Activated T-cell treated with anti-CD3 and anti-CD28 coated beads, Interleukin-2, amount 50 U/mL, for 48 hours (primary cell): ENCODE measurements at regions not wholly inside any gene's neighbourhood (a gene's known extent, or its start where the extent isn't known, plus 50 kb on each side); places are given as distances from the start of the nearest gene placed in this dataset.

ENCODE experiments used
- DNase-seq, 2 experiments: peaks; one replicate each; pipeline ENCODE4 v3.0.0-alpha.2; 2020

- no peak for DNase-seq
Measured at GRCh38 chr4:31068257-31069075, 348.3 kb downstream of the PCDH7 start.

DNA sequence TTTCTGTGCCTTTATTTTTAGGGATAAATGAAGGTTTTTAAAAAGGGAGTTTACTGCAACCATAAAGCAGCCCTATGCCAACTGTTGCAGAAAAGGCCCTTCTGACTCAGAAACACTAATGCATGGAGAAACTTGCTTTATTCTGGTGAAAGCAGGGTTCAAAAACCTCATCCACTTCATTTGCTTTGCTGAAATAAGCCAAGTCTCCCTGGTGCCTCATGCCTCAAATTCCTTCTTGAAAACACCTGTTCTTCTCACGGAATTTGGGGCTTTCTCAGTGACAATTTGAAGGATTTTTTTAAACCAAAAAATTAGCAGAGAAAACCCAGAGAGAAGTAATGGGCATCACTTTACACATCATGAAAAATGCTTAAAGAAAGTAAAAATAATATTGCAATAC, 349.0 kb downstream of the PCDH7 start:
- DNase-seq: no peak

- no peak for DNase-seq
Measured at GRCh38 chr4:31071508-31072486, 351.6 kb downstream of the PCDH7 start.

DNA sequence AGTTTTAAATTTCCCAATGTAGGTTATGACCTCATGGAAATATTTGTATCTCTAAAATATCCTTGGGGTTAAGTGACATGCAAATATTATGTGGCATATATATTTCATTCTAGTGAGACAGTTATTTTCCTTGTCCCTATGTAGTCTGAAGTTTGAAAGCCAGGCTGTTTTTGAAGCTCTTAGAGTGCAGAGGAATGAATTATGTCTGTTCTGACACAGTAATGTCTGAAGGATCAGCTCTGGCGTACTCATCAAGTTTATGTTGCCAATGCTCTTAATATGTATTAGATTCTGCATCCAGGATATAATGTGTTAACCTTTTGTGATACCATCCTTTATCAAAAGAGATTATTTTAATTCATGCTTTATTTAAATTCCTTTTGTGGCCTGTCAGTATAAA, 355.8 kb downstream of the PCDH7 start:
- no peak for DNase-seq

DNA sequence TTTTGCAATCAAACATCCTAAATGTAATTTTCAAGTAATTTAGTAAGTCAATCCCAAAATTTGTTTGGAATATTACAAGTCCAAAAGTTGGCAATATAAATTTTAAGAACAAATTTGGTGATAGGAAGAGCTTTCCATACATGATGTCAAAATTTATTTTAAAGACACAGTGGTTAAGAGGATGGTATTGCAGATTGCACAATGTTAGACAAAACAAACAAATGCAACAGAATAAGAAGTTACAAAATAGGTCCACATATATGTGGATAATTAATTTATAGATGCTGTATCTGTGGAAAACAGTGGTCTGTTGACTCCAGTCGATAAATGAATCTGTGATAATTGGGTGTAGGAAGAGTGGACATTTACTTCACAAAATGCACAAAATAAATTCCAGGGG, 358.5 kb downstream of the PCDH7 start:
- no peak for DNase-seq

DNA sequence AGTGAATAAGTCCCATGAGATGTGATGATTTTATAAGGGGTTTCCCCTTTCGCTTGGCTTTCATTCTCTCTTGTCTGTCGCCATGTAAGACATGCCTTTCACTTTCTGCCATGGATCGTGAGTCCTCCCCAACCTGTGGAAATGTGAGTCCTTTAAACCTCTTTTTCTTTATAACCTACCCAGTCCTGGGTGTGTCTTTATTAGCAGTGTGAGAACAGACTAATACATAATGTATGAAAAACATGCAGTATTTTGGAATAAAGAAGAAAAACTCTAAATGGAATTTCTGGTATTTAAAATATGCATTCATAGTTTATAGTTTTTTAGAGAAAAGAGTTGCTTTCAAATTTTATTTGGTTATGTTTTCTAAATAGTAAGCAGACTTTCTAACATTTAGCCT, 360.7 kb downstream of the PCDH7 start:
- no peak for DNase-seq

- no peak for DNase-seq
Measured at GRCh38 chr4:31081366-31081765, 361.2 kb downstream of the PCDH7 start.

- no peak for DNase-seq
Measured at GRCh38 chr4:31083456-31083855, 363.3 kb downstream of the PCDH7 start.

DNA sequence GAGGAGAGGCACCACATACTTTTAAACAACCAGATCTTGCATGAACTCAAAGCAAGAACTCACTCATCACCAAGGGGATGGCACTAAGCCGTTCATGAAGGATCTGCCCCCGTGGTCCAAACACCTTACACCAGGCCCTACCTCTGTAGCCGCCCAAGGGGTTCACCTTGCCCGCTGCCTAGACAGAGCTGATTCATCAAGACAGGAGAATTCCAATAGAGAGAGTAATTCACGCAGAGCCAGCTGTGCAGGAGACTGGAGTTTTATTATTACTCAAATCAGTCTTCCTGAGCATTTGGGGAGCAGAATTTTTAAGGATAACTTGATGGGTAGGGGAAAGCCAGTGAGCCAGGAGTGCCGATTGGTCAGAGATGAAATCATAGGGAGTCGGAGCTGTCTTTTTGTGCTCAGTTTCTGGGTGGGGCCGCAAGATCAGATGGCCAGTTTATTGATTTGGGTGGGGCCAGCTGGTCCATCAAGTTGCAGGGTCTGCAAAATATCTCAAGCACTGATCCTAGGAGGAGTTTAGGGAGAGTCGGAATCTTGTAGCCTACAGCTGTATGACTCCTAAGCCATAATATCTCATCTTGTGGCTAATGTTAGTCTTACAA, 364.7 kb downstream of the PCDH7 start:
- no peak for DNase-seq

DNA sequence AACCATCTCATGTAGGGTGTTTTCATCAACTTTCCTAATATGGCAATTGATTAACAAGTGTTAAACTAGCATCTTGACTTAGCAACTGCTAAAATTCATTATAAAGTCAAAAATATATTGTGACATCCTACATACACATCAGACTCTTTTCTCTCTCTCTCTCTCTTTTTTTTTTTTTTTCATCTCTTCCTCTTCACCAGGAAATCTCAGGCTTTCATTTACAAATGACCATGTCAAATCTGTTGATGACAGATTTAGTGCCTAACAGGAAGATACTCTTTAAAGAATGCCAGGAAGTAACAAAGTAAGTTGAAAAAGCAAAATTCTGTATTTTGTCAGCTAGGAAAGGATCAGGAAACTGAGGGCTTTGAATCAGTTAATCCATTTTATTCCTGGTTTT, 365.5 kb downstream of the PCDH7 start:
- DNase-seq: no peak

GRCh38 chr4:31086756-31087330, 366.7 kb downstream of the PCDH7 start:
- no peak for DNase-seq

- DNase-seq: no peak
Measured at GRCh38 chr4:31088600-31089230, 368.5 kb downstream of the PCDH7 start.

DNA sequence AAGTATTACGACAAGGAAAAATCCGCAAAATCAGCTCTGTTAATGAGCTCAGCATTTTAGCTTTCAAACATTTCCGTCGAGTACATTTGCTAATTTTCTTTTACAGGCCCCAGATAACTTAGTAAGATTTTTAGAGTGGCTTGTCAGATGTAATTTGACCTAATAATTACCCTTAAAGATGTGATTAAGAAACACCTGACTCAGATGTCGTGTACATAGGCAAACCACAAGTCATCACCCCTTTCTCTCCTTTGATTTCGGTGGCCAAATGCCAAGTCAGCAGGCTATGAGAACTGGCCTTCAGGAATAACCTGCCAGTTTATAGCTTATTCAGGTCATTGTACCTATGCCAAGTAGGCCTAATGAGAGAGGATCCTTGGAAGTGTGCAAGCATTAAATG, 369.6 kb downstream of the PCDH7 start:
- no peak for DNase-seq

DNA sequence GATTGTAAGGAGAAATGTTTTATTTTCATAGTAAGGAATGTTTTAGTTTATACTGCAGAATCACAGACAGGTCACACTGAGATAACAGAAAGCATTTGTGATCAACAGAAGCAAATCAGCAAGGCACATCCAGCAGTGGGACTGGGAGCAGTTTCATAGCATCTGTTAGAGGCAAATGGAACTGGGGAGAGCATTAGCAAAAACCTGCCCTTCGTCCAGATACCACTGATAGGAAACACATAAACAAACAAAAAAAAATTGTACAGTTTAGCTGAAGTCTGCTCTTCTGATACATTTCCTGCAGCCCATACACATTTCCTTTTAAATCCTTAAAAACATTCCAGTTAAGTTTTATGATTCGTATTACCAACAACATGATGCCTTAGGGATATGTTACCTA, 374.3 kb downstream of the PCDH7 start:
- no peak for DNase-seq

DNA sequence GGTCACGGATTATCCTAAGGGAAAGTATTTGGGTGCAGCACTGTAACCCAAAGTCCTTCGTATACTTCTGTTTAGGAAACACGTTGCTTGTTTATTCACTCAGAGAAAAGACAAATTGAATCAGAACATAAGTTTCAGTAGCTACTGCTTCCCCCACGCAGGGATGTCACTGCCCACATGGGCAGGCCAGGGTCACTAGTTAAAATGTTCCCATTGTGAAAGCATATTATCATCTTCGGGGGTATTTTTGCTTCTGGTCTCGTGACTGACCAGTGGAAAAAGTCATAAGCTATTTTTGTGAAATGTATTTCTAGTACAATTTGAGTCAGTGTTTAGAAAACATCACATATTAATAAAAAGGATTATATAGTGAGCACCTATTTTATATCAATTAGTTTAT, 377.8 kb downstream of the PCDH7 start:
- DNase-seq: no peak

DNA sequence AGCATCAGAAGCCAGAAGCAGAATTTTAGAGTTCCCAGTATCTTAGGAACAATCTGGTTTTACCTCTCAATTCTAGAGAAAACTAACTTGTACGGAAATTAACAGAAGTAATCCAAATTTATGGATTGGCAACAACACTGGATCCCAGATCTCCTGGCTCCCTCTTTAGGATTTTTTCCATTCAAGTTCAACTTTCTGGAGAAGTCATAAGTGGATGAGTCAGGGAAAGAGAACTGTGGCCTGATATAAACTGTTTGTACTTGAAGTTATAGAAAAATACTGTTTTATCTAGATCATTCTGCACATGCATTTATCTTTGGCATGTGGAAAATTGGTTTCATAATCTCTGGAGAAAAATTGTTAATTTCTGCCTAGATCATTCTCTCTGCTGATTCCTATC, 380.4 kb downstream of the PCDH7 start:
- no peak for DNase-seq

DNA sequence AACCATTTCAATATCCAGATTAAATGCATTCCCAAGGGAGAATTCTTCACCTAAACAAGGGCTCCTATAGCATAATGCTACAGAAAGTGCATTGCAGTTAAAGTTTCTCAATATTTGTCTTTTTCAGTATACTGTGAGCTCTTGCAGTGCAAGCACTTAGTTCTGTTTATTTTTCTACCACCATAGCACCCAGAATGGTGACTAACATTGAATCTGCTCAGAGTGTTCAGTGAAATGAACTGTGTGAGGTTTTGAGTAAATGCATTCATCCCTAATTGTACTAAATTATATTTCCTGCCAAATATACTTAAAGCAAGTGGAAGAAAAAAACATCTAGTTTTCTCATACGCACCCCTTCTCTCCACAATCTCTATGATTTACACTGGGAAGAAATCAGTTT, 383.9 kb downstream of the PCDH7 start:
- DNase-seq: no peak

- DNase-seq: no peak
Measured at GRCh38 chr4:31104577-31104976, 384.4 kb downstream of the PCDH7 start.

- no peak for DNase-seq
Measured at GRCh38 chr4:31106419-31106818, 386.2 kb downstream of the PCDH7 start.

DNA sequence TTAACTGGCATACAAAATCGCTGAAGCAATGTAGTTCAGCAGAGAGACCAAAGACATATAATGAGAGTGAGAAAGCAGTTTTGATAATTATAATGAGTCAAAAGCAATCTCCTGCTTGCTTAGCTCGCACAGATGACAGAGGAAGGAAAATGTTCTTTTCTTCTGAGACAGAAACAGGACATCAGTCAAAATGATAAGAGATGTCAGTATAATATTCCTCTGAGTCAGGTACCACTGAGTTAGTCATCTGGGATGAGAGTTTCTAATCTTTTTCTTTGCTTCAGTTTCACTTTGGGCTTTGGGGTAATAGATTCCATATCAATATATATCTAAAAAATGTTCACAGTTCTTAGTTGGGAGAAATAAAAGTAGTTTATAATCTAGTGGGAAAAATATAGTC, 387.2 kb downstream of the PCDH7 start:
- no peak for DNase-seq

GRCh38 chr4:31108762-31109161, 388.6 kb downstream of the PCDH7 start:
- no peak for DNase-seq

DNA sequence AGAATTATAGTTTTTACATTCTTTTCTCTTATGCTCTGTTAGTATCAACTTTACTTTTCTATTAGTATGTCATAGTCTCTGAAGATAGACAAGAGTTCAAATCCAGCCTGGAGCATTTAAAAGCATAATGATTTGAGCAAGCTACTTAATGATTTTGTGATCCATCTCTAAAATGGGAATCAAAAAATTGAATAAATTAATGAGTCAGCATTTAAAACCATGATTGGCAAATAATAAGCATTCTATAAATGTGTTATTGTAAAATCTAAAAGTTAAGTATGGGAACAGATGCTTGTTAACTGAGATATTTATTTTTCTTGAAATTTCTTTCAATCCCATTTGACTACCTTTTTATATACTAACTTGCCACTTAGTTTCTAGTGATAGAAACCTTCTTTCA, 391.6 kb downstream of the PCDH7 start:
- DNase-seq: no peak

DNA sequence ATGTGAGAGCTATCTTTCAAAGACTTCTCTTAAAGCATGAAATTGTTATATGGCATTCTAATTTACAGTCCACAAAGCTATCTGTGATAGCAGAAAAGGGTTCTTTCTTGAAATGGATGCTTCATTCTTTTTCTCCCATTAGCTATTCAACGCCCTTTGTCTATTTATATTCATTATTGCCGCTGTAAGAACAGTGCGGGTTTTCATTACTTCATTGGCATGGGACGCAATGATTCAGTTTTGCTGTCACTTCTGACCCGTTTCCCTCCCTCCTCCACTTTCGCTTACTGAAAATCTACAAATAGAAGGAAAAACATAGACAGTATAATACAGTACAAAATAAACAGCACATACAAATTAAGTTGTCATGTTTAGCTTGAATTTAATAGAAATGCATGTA, 394.6 kb downstream of the PCDH7 start:
- DNase-seq: no peak
